Astrocyte (in vitro differentiated cells and primary cell): ENCODE measurements at regions not wholly inside any gene's neighbourhood (a gene's known extent, or its start where the extent isn't known, plus 50 kb on each side); places are given as distances from the start of the nearest gene placed in this dataset.

ENCODE experiments used
- CTCF ChIP-seq: IDR thresholded peaks from 2 replicates; pipeline ENCODE4 v1.5.1; 2011; ENCODE audit warnings: low read depth, mild to moderate bottlenecking, inconsistent platforms, low read length, moderate library complexity; ENCODE audit not compliant: insufficient read depth
- EZH2 ChIP-seq: IDR thresholded peaks from 2 replicates; pipeline ENCODE4 v1.6.1; 2012; ENCODE audit warnings: mild to moderate bottlenecking, low read length, inconsistent platforms; ENCODE audit not compliant: insufficient read depth

DNA sequence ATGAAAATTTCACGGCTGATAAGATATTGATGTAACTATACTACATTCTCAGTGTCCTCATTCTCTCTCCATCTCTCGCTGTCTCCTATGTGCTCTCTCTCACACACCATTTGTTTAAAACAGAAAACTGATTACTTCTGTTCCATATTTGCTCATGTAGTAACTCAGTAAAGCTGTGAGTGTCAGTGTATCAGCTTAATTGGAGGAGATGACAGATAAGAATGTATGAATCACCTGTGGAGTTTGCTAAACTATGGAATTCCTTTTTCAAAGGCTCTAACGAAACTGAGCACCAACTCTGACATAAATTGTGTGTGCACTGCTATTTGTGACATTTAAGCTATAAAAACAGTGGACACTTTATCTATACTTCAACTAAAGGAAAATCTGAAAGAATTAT lies 1080.0 kb downstream of the DSC3 start:
- no peak for TF ChIP-seq CTCF
- TF ChIP-seq EZH2 = no peak
